HCT116 (cell line): ENCODE measurements at regions not wholly inside any gene's neighbourhood (a gene's known extent, or its start where the extent isn't known, plus 50 kb on each side); places are given as distances from the start of the nearest gene placed in this dataset.

Experiments
- EZH2 ChIP-seq: fragments of 200-600 bp; sonication (generic); IDR thresholded peaks from 2 replicates; pipeline ENCODE4 v1.6.1; 2017; ENCODE audit warnings: antibody characterized with exemption, mixed run types
- POLR2A ChIP-seq: IDR thresholded peaks from 2 replicates; pipeline ENCODE4 v1.7.0; 2011; ENCODE audit warnings: borderline replicate concordance; ENCODE audit not compliant: insufficient read depth, insufficient read length; ENCODE audit errors: extremely low read depth
- POLR2AphosphoS5 ChIP-seq: IDR thresholded peaks from 2 replicates; pipeline ENCODE4 v1.6.1; 2011; ENCODE audit warnings: mild to moderate bottlenecking, low read depth, low read length, moderate library complexity
- TF ChIP-seq, protein P1 (sequence below), 3 experiments: fragments of 200-600 bp in 1 of 3; sonication (generic) in 1 of 3; IDR thresholded peaks in 2 of 3; conservative IDR thresholded peaks in 1 of 3; 2 replicates each; pipeline ENCODE4 v1.5.1; 2012 to 2017; ENCODE audit warnings: low read depth in 2 of 3, low read length in 2 of 3, antibody characterized with exemption in 1 of 3, borderline replicate concordance in 1 of 3, control low read depth in 1 of 3, mild to moderate bottlenecking in 1 of 3, mixed read lengths in 1 of 3, mixed run types in 1 of 3, moderate library complexity in 1 of 3; ENCODE audit not compliant: insufficient read depth in 1 of 3

DNA sequence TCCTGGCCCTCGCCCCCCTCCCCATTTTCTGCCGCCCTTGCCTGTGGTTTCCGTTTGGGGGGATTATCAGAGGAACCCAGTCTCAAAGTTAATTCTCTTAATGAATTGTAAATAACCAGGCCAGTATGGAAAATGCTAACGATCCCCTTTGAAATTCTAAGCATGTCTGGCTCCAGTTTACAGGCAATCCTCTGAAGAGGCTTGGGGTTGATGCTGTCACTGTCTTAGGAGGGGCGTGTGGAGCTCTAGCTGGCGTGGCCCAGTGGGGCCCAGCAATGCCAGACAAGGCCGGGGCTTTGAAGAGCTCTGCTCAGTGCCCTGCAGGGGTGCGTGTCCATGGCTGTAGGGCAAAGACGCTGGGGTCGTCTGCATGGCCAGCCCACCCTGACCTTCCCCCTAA, 164.6 kb downstream of the CYLD start:
- TF ChIP-seq, protein P1, sequence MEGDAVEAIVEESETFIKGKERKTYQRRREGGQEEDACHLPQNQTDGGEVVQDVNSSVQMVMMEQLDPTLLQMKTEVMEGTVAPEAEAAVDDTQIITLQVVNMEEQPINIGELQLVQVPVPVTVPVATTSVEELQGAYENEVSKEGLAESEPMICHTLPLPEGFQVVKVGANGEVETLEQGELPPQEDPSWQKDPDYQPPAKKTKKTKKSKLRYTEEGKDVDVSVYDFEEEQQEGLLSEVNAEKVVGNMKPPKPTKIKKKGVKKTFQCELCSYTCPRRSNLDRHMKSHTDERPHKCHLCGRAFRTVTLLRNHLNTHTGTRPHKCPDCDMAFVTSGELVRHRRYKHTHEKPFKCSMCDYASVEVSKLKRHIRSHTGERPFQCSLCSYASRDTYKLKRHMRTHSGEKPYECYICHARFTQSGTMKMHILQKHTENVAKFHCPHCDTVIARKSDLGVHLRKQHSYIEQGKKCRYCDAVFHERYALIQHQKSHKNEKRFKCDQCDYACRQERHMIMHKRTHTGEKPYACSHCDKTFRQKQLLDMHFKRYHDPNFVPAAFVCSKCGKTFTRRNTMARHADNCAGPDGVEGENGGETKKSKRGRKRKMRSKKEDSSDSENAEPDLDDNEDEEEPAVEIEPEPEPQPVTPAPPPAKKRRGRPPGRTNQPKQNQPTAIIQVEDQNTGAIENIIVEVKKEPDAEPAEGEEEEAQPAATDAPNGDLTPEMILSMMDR (IDR thresholded peaks at IDR 0.05 in 2 of 3, conservative IDR thresholded peaks at IDR 0.05 in 1 of 3; ENCODE audit: borderline replicate concordance in 1 of 3, insufficient read depth in 1 of 3, low read depth in 2 of 3, low read length in 2 of 3), result no peak
- TF ChIP-seq EZH2 (no peak), POLR2A (no peak), POLR2AphosphoS5 (no peak)
